Stimulated activated CD4-positive, alpha-beta T cell treated with anti-CD3 and anti-CD28 coated beads, Interleukin-12 subunit alpha, Interleukin-12 subunit beta, amount 100 ng/mL, for 48 hours (primary cell): ENCODE measurements at regions not wholly inside any gene's neighbourhood (a gene's known extent, or its start where the extent isn't known, plus 50 kb on each side); places are given as distances from the start of the nearest gene placed in this dataset.

Experiments used
- DNase-seq, 3 donors: peaks; one replicate each; pipeline ENCODE4 v3.0.0-alpha.2; 2020; ENCODE audit warnings: low read depth in 2 of 3, low spot score in 1 of 3

DNA sequence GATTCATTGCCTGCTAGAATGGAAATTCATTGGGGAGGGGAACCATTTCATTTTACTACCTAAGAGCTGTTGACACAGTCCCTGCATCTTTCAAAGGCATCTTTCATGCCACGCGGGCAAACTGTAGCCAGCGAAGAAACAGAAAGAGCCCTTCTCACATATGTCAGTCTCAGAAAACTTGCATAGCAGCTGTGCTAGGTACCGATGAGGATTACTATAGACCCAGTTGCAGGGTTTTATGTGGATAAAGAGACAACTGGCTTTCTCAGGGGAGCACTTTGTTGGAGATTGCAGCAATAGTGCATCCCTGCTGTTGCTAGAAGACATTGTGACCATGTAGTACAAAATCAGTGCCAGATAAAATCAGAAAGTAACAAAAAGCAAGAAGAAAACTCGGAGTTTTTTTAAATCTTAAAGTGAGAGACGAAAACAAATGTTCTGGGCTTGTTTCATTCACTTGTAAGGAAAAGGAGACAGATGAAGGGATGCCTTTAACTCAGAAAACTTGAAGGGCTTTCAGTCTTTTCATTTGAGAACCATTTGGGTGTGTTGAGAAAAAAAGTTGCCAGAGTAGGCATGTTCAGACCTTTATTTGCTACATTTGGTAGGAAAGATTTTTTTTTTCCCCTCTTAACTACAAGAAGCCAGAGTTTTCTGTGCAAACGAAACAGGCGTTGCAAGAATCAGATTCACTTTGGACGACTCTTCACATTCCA, 804.1 kb downstream of the USP25 start:
- DNase-seq, result no peak

DNA sequence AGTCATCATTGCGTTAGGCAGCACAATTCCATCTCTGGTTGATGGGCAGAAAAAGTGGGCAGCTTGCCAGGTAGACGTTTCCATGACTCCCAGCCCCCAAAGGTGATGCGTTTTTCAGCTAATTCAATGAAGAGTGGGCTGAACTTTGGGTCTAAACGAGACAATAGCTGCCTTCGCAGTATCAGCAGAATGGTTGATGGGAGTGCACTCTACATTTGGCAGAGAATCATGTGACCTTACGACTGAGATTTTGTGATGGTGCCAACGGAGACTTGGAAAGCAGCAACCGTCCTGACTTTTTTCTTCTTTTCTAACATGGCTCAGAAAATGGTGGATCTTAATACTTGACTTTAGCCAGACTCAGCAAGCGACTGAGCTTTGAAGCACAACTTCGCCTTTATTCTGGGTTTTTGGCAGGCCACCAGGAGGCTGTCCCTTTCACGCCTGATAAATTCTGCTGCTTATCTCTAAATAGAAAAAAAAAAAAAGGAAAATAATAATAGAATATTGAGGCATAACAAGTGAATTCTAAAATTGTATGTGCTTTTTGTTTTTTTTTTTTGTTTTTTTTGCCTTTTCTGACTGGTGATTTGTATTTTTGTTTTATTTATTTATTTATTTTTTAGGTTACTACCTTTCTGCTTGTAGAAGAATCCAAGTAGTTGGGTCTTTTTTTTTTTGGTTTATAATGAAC, 804.8 kb downstream of the USP25 start:
- no peak for DNase-seq

DNA sequence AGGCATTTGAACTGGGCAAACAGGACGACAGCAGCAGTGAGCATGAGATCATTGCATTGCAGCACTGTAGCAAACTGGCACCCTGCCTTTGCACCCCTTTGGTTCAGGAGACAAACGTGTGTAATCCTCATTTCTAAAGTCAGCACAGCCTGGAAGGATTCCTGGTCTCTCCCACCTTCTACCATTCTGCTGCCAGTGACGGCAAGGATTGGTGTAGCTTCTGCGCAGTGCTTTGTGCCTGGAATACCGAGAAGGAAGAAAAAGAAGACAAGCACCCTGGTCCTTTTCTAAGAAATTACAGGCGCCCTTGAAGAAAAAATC, 805.3 kb downstream of the USP25 start:
- no peak for DNase-seq

DNA sequence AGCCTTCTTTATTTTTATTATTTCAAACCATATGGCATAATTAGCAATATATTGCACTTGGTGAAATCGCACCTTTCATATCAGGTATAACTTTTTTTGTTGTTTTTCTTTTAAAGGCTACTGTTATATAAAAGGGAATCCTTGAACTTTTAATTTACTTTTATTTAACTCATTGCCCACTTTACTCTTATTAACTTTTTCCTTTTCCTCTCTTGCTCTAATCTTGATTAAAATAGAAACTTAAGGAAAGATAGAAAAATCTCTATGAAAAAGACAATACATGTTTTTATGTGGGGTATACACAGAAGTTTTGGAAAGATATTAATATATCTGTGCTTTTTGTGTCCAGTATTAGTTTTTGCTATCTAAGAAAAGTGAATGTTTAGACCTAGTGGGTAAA, 805.8 kb downstream of the USP25 start:
- no peak for DNase-seq

DNA sequence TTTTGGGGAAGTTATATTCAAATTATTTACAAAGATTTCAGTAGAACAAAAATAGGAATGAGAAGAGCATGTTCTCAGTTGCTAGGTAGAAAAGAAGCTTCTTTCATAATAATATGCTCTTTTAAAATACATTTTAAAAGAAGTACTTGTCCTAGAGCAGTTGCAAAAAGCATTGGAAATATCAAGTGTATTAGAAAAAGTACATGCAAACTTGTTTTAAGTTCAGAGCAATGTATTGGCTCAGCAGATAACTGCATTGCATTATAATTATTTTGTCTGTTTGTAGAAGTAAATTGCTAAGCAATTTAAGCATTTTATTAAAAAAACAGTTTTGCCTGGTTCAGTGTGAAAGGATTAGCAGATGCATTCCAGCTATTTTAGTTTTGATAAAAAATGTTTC, 806.4 kb downstream of the USP25 start:
- no peak for DNase-seq

DNA sequence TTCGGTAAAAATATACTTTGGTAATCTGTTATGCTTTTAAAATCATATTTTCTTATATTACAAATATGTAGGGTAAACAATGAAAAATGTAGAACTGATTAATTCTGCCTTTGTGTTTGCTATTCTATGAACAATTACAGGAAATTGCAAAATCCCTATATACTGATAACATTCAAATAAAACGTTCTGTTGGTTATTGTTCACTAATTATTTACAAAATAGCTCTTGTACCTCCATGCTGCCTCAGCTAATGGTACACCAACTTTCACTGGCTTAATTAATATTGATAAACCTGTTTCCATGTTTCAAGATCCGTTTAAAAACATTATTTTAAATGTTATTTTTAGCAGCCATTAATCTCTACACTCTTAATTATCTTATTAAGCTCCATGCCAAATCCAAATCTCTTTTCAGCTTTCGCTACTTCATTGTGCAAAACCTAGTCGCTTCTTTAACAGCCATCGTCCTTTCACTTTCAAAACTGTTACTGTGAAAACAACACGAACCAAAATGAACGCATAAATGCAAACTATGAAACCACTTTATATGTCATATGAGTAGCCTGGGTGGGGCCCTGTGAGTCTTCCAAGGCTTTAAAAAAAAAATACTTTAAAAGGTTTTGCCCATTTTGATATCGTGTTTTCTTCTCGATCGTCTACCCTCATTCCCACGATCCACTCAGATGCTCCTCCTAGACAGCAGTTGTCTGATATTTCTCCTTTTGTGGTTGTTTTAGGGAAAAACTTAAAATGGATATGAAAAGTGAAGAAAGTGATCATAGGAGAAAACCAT, 807.1 kb downstream of the USP25 start:
- no peak for DNase-seq

DNA sequence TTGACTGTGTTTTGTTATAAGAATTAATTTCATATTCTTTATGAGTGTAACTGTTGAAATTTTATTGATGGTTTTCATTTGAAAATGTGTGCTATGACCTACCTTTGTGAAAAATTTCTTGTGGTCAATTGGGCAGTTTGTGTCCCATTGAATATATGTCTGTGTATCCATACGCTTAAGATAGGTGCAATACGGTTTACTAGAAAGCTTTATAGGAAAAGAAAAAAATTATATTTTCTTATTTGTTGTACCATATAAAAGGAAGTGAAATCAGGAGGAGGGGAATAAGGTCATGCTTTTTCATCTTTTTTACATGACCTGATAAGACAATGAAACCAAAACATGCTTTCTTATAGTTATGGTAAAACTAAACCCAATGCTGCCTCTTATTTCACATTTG, 807.7 kb downstream of the USP25 start:
- no peak for DNase-seq

DNA sequence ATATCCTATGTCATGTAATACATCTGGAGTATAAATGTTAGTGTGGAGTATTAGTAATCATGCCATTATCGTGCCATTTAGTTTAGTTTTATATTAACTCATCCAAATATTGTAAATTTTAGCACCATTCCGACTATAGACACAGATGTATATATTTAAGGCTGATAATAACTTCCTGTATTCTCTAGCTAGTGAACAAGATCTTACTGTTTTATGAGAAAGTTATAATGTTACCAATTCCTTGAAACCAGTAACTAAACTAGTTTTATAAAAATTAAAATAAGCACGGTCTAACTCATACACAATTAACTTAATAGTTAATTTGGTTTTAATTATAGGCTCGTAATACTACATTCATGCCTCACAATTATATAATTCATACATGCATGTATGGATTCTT, 808.6 kb downstream of the USP25 start:
- no peak for DNase-seq

DNA sequence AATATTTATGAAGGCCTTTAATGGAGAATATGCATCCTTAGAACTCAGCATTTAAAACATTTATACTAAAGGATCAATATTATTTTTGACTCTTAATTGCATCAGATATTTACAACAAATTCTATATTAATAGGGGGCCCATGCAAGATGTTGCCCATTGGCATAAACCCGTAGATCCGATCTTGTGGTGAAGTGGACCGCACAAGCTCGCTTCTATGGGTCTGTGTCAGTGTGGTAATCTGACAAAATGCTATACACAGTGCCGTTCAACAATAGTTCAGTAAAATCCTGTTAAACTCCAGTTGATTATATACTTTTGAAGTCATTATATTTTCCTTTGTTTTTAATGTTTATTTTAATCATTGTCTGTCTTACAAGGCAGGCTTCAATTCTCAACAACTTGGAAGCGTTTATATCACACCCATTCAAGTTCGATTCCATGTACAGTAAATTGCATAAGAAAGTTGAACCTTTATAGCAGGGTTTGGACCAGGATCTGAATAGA, 809.2 kb downstream of the USP25 start:
- no peak for DNase-seq

DNA sequence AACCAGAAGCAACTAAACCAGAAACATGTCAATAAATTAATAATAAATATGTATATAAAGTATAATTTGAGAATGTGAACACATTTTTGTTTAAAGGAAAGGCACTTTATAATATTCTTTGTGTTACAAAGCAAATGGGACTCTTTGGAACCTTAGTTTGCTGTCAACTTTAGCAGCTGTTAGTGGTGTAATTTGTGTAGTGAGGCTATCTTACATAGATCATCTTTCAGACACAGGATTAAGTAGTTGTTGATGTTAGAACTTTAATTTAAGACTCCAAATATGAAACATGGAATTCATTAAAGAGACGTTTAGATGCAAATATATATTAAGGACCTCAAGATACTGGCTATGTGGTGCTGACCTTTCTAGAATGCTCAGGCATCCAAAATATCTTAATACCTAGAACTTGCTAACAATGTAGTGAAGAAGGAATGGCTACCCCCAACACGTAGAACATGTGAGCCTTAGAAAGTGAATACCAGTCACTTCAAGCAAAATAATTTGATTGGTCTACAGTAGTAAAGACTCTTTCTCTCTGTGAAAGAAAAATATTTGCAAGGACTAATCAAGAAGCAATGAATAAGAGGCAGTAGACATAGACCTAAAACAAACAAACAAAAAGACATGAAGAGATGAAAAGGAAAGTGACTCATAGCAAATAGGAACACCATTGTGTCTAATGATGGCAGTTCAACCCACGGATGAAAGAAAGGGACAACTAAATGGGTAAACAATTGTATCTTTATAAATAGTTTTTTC, 811.4 kb downstream of the USP25 start:
- DNase-seq, result no peak

DNA sequence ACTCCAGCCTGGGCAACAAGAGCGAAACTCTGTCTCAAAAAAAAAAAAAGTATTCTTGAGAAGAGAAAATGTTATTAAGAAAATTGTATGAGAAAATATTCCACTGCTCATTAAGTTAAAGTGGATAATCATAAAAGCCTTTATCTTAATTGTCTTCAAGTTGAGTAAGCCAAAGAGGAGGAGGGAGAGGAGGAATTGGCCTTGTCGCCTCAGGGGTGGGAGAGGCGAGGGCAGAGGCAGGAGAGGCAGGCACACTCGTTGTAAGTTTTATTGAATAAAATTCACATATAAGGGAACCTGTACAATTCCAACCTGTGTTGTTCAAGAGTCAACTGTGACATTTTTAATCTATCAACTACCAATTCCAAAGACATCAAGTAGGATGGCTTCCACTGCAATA, 820.3 kb downstream of the USP25 start:
- DNase-seq, result no peak

DNA sequence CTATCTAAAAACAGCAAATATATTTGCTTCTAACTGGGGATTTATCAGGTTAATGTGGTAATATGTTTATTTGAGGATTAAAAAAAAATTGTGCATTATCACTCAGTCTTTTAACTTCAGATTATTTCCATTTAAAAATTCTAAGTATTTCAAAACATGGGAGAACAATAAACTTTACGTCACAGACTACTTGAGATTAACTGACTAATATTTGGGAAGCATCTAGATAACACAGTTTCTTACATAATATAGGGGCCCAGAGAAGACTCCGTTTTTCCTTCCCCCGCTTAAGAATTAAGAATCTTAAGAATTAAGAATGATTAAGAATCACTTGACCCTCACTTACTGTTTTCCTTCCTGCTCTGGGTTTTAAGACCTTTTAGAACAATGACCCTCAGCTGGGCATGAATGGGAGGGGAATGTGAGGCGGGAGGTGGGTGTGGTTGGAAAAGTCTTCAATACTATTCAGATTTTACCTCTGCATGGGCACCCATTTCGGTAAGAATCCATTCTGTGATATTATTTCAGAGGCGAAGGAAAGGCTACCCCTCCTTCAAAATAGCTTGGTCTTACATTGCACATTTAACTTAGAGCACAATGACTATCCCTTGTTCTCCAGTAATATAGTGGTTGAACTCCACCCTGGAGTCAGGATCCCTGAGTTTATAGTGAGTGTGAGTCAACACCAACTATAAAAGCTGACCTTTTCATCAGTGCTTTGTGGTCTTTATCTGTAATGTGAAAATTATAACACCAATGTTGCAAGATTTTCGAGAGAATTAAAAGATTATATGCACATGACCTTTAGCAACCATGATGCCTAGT, 821.3 kb downstream of the USP25 start:
- no peak for DNase-seq

DNA sequence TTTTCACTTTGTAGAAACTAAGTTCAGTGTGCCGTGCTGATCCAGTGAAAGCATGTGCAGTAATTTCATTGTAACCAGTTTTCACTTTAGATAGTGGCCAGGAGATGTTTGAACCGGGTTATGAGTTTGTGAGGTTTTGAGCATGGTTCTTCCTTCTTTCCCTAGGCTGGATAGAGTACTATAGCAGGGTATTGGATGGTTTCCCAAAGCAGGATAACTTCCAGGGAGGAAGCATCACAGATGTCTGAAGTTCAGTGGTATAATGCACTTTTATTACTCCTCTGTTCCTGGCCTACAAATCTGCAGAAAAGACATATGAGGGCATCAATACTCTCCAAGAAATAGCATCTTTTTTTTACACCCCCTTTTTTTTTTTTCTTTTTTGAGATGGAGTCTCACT, 823.1 kb downstream of the USP25 start:
- no peak for DNase-seq

DNA sequence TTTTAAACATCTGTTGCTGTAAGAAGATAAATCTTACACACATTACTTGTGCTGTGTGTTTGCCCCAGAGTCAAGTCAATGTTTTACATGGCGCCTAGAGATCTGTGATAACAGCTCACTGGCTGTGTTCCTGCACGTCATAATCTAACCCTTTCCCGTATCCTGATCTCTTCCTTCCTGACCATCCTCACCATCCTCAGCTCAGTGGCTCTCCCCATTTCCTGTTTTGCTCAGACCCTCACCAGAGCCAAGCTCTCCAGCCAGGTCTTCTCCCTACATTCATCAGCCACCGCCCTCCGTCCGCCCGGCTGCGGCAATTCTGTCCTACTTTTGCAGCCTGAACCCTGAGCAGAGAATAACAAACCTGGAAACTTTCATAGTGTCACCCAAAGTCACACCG, 824.7 kb downstream of the USP25 start:
- no peak for DNase-seq

DNA sequence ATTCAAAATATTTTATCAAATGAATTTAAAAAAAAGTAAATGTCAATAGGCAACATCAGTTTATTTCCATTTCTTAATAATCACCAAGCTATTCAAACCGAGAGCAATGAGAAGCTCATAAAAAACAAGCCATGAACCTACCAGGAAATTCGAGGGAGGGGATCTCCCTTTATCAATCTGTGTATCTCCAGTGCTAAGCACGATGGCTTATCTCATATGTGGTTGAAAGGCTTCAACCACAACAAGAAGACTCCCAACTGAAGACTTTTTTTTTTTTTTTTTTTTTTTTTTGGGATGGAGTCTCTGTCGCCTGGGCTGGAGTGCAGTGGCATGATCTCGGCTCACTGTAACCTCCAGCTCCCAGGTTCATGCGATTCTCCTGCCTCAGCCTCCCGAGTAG, 833.3 kb downstream of the USP25 start:
- no peak for DNase-seq

DNA sequence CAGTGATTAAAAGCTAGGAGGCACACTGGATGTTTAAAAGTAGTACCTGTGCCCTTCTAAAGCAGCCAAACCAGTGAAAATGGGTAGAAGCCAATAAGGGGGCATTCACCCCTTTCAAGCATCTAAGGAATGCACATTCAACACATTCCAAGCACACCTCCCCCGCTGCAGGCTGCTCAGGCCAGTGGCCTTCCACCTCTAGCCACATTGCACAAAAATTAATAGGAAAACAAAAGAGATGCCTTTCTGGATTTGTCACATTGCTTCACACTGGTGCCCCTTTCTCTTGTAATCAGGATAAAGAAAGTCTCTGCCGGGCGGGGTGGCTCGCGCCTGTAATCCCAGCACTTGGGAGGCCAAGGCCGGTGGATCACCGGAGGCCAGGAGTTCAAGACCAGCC, 834.0 kb downstream of the USP25 start:
- no peak for DNase-seq

DNA sequence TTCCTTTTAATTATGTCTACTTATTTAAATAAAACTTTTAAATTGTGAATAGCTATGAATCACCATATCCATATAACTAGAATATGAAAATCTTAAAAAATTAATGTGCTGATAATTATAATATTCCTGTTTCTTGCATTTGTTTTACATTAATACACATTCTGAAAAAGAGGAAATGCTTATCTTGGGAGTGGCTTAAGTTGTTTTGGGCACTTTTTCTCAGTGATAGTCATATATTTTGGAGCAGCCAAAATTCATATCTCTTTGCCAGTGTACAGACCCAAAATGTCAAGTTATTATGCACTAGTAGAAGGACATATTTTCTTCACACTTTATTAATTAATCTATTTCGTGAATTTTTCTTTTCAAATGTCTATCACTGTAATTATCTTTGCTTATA, 838.5 kb downstream of the USP25 start:
- no peak for DNase-seq

DNA sequence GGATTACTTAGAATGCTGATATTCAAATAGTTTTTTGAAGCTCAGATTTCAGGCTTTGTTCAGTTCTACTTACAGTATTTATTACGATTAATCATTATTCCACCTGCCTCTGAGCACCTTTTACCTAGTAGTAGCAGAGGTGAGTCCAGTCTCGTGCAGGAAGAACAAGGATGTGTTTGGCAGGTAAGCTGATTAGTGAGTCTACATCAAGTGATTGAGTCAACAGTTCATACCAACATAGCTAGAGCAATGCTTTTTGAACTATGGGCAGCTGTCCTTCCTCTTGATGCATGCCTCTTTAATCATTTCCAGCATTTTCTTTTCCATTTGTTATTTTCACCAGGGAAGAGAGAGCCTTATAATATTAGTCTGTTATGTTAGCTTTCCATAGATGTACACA, 838.9 kb downstream of the USP25 start:
- no peak for DNase-seq

DNA sequence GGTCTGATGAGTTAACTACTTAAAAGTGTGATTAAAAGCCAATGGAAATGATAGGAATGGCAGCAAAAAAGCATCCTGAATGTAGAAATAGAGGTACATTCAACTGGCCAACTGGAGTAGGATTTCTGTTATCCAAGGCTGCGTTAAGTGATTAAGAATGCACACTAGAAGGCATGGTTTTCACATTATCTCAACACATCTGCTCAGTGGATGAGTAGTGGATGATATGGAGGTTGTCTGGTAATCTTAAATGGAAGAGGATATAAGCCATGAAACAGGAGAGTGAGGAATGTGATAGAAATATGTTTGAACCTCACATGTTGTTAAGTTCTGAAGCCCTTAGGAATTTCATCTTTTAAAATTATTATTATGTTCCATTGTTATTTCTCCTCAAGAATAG, 839.9 kb downstream of the USP25 start:
- DNase-seq, result no peak

DNA sequence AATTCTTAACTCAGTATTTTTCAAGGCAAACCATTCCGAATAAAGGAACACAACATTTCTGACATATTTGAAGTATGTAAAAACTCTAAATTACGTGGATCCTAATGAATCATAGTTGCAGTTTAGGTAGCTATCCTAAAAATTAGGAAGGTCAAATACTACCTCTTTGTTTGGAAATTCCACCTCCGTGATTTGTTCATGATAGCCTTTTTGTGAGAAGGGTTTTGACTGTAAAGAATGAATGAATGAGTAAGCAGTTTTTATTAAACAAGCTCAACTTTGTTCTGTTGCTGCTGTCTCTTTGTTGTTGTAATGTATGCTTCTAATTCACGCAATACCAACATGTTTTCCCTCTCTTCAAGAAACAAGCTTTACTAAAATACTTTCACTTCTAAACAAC, 840.4 kb downstream of the USP25 start:
- DNase-seq, result no peak

DNA sequence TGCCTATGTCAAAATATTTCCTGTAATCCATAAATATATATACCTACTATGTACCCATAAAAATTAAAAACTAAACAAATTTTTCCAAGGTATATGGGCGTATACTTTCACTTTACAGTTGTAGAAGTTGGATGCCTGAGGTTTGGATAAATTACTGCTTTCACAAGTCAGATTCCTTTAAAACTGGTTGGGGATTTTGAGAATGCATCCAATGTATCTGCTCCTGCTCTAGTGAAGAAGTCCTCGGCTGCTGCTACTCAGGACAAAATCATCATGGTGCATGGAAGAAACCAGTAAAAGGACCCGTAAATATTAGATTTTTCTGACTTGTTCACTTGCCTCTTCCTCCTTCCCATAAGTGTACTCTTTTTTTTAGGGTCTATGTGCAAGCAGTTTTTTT, 841.1 kb downstream of the USP25 start:
- DNase-seq, result no peak
